CD4-positive, alpha-beta T cell treated with Interleukin-17A for 1 hour (primary cell): ENCODE measurements at regions not wholly inside any gene's neighbourhood (a gene's known extent, or its start where the extent isn't known, plus 50 kb on each side); places are given as distances from the start of the nearest gene placed in this dataset.

ENCODE experiments used
- DNase-seq: peaks from one replicate; pipeline ENCODE4 v3.0.0-alpha.2; 2020

- DNase-seq = no peak
Observed at GRCh38 chr15:38186507-38186906, 66.1 kb upstream of the SPRED1 start.

GRCh38 chr15:38187630-38188313, 64.9 kb upstream of the SPRED1 start:
- DNase-seq = no peak

- no peak for DNase-seq
Observed at GRCh38 chr15:38189671-38190295, 62.9 kb upstream of the SPRED1 start.

GRCh38 chr15:38190501-38190900, 62.1 kb upstream of the SPRED1 start:
- no peak for DNase-seq

- no peak for DNase-seq
Observed at GRCh38 chr15:38192496-38192895, 60.1 kb upstream of the SPRED1 start.

GRCh38 chr15:38193496-38193895, 59.1 kb upstream of the SPRED1 start:
- no peak for DNase-seq

- DNase-seq = no peak
Observed at GRCh38 chr15:38195191-38195901, 57.3 kb upstream of the SPRED1 start.

- no peak for DNase-seq
Observed at GRCh38 chr15:38196076-38196475, 56.6 kb upstream of the SPRED1 start.

- no peak for DNase-seq
Observed at GRCh38 chr15:38197553-38197952, 55.1 kb upstream of the SPRED1 start.

- no peak for DNase-seq
Observed at GRCh38 chr15:38201714-38202113, 50.9 kb upstream of the SPRED1 start.

GRCh38 chr15:38202361-38202760, 50.3 kb upstream of the SPRED1 start:
- DNase-seq = no peak
